Spleen (tissue), 11 donors: ENCODE measurements at regions not wholly inside any gene's neighbourhood (a gene's known extent, or its start where the extent isn't known, plus 50 kb on each side); places are given as distances from the start of the nearest gene placed in this dataset.

Source experiments
- DNase-seq: peaks from one replicate; pipeline ENCODE4 v3.0.0-alpha.2; 2020
- H3K27ac ChIP-seq, 8 donors: fragments of 200-600 bp; sonication (generic) in 7 of 8; 1 replicate in 4 of 8; 2 replicates in 4 of 8; pipeline versions ENCODE4 v1.5.0 to v1.8.0; 2016 to 2021; ENCODE audit warnings: inconsistent platforms in 4 of 8, mild to moderate bottlenecking in 4 of 8, moderate library complexity in 1 of 8
- H3K27me3 ChIP-seq, 7 donors: fragments of 200-600 bp; sonication (generic) in 6 of 7; replicated peaks in 1 of 7; 1 replicate in 4 of 7; 2 replicates in 3 of 7; pipeline versions ENCODE4 v1.5.0 to v1.8.0; 2016 to 2021; ENCODE audit warnings: inconsistent platforms in 3 of 7, mild to moderate bottlenecking in 1 of 7
- H3K36me3 ChIP-seq, 6 donors: fragments of 200-600 bp; sonication (generic) in 5 of 6; 1 replicate in 4 of 6; 2 replicates in 2 of 6; pipeline versions ENCODE4 v1.5.0 to v1.8.0; 2016 to 2021; ENCODE audit warnings: inconsistent platforms in 2 of 6
- H3K4me1 ChIP-seq, 6 donors: fragments of 200-600 bp; sonication (generic) in 5 of 6; 1 replicate in 3 of 6; 2 replicates in 3 of 6; pipeline versions ENCODE4 v1.5.0 to v1.8.0; 2016 to 2021; ENCODE audit warnings: inconsistent platforms in 3 of 6
- H3K4me3 ChIP-seq, 8 donors: fragments of 200-600 bp; sonication (generic) in 7 of 8; 1 replicate in 4 of 8; 2 replicates in 4 of 8; pipeline versions ENCODE4 v1.5.0 to v1.8.0; 2016 to 2021; ENCODE audit warnings: inconsistent platforms in 4 of 8, mild to moderate bottlenecking in 4 of 8, moderate library complexity in 2 of 8
- H3K9me3 ChIP-seq, 8 donors: fragments of 200-600 bp; sonication (generic) in 7 of 8; 1 replicate in 4 of 8; 2 replicates in 4 of 8; pipeline versions ENCODE4 v1.5.0 to v1.8.0; 2016 to 2021; ENCODE audit warnings: inconsistent platforms in 4 of 8
- CTCF ChIP-seq, 11 experiments: fragments of 200-600 bp in 7 of 11; fragments of 450-650 bp in 4 of 11; sonication (generic) in 4 of 11; IDR thresholded peaks in 8 of 11; conservative IDR thresholded peaks in 3 of 11; 1 replicate in 7 of 11; 2 replicates in 4 of 11; pipeline versions ENCODE4 v1.4.0 to v1.8.0; 2016 to 2021; ENCODE audit warnings: antibody characterized with exemption in 11 of 11, inconsistent platforms in 4 of 11, mild to moderate bottlenecking in 1 of 11
- POLR2A ChIP-seq, 3 donors: fragments of 450-650 bp; IDR thresholded peaks; one replicate each; pipeline ENCODE4 v1.5.1; 2017; ENCODE audit warnings: antibody characterized with exemption in 3 of 3, mild to moderate bottlenecking in 1 of 3
- POLR2AphosphoS5 ChIP-seq, 3 donors: sonication (generic); formaldehyde crosslinking; IDR thresholded peaks; one replicate each; pipeline ENCODE4 v1.5.1; 2017; ENCODE audit warnings: antibody characterized with exemption in 3 of 3
- WGBS, 5 donors: extraction: QIAGEN DNeasy Blood & Tissue Kit in 3 of 5; methylation state at CpG; one replicate each; pipeline versions ENCODE4 v1.1.5 to v1.1.7; 2013 to 2018; 5-methylcytosine and 5-hydroxymethylcytosine counted together
- intact Hi-C: fragments of 100-400 bp; cut with DNase I; formaldehyde crosslinking; loops from one replicate; pipeline ENCODE4 v1.15.0; 2023; ENCODE audit warnings: low total_unique reads
- donor health status: healthy with polysubstance abuse.
- donor health status: DM: no; HTN: no; CAD: no; lungs with moderate emphysema.
- donor health status: DM: no; HTN: no; CAD: no.
- donor health status: Bipolar disorder and iron deficiency.
- donor health status: healthy.
- donor health status: DM: no; HTN: no; CAD: no.
- donor health status: DM: yes; HTN: yes; CAD: no.

- intact Hi-C loops: no loop called here
- Histone ChIP-seq H3K4me1 (no peaks in the 10 kb centered on the region), H3K36me3 (no peaks in the 10 kb centered on the region), H3K27ac (no peak overlapping the region), H3K9me3 (no peaks in the 10 kb centered on the region), H3K27me3 (no peaks in the 10 kb centered on the region), H3K4me3 (no peak overlapping the region)
- no peak for DNase-seq
- no peak for TF ChIP-seq POLR2A (IDR thresholded peaks at IDR 0.05)
- no peak for TF ChIP-seq CTCF (IDR thresholded peaks at IDR 0.05 in 8 of 11, conservative IDR thresholded peaks at IDR 0.05 in 3 of 11)
- TF ChIP-seq POLR2AphosphoS5 (IDR thresholded peaks at IDR 0.05): no peak
- 78 to 92% (median 85%) methylated on average over 2 of the region's 2 CpGs for WGBS, 5 donors
Observed at GRCh38 chr21:27572696-27573095, 605.8 kb upstream of the ADAMTS5 start.

- Histone ChIP-seq H3K27ac (no peak overlapping the region), H3K9me3 (no peaks in the 10 kb centered on the region), H3K27me3 (no peaks in the 10 kb centered on the region), H3K4me3 (no peak overlapping the region), H3K4me1 (no peaks in the 10 kb centered on the region), H3K36me3 (no peaks in the 10 kb centered on the region)
- TF ChIP-seq POLR2A (IDR thresholded peaks at IDR 0.05) (no peak), CTCF (IDR thresholded peaks at IDR 0.05 in 8 of 11, conservative IDR thresholded peaks at IDR 0.05 in 3 of 11) (no peak)
- DNase-seq: no peak
- intact Hi-C loops: no loop called here
Observed at GRCh38 chr21:27571706-27572105, 604.8 kb upstream of the ADAMTS5 start.

- Histone ChIP-seq H3K9me3 (no peaks in the 10 kb centered on the region), H3K27ac (no peak overlapping the region), H3K4me3 (no peak overlapping the region), H3K36me3 (no peaks in the 10 kb centered on the region), H3K4me1 (no peaks in the 10 kb centered on the region), H3K27me3 (no peaks in the 10 kb centered on the region)
- TF ChIP-seq POLR2A (IDR thresholded peaks at IDR 0.05): no peak
- TF ChIP-seq POLR2AphosphoS5 (IDR thresholded peaks at IDR 0.05): no peak
- no peak for TF ChIP-seq CTCF (IDR thresholded peaks at IDR 0.05 in 8 of 11, conservative IDR thresholded peaks at IDR 0.05 in 3 of 11)
- intact Hi-C loops: no loop called here
- DNase-seq: no peak
- 43 to 68% (median 63%) methylated on average over 2 of the region's 2 CpGs for WGBS, 5 donors
Observed at GRCh38 chr21:27570306-27570868, 603.5 kb upstream of the ADAMTS5 start.

- Histone ChIP-seq H3K4me1 (no peaks in the 10 kb centered on the region), H3K4me3 (no peak overlapping the region), H3K27me3 (no peaks in the 10 kb centered on the region), H3K27ac (no peak overlapping the region), H3K36me3 (no peaks in the 10 kb centered on the region), H3K9me3 (no peaks in the 10 kb centered on the region)
- intact Hi-C loops: no loop called here
- no peak for DNase-seq
- WGBS, 5 donors: 51 to 66% (median 61%) methylated on average over 2 of the region's 2 CpGs
- TF ChIP-seq CTCF (IDR thresholded peaks at IDR 0.05 in 8 of 11, conservative IDR thresholded peaks at IDR 0.05 in 3 of 11) (no peak), POLR2A (IDR thresholded peaks at IDR 0.05) (no peak), POLR2AphosphoS5 (IDR thresholded peaks at IDR 0.05) (no peak)
Observed at GRCh38 chr21:27569831-27570230, 602.9 kb upstream of the ADAMTS5 start.
